ENCODE measurements at regions not wholly inside any gene's neighbourhood (a gene's known extent, or its start where the extent isn't known, plus 50 kb on each side); places are given as distances from the start of the nearest gene placed in this dataset.

- TF ChIP-seq CTCF (conservative IDR thresholded peaks at IDR 0.05) (no peak), ZFX (IDR thresholded peaks at IDR 0.05) (no peak)
These were observed 649.1 kb downstream of the EPM2A start for GRCh38 chr6:145086197-145086596.

All from C4-2B (cell line).